ENCODE measurements at regions not wholly inside any gene's neighbourhood (a gene's known extent, or its start where the extent isn't known, plus 50 kb on each side); places are given as distances from the start of the nearest gene placed in this dataset.

GRCh38 chr15:62500325-62500724, 335.2 kb upstream of the C2CD4B start:
- Mint-ChIP-seq H3K36me3 (ENCODE audit: unreplicated experiment) (no peaks in the 10 kb centered on the region), H3K27me3 (ENCODE audit: unreplicated experiment) (no peaks in the 10 kb centered on the region), H3K27ac (ENCODE audit: unreplicated experiment) (no peak overlapping the region), H3K9me3 (ENCODE audit: unreplicated experiment) (no peaks in the 10 kb centered on the region), H3K4me3 (ENCODE audit: unreplicated experiment) (no peak overlapping the region), H3K4me1 (ENCODE audit: unreplicated experiment) (peaks cover 36% of the 10 kb centered on the region)
- TF ChIP-seq CTCF (IDR thresholded peaks at IDR 0.05) = no peak
- DNase-seq (ENCODE audit: extremely low spot score, unreplicated experiment) = no peak

GRCh38 chr15:62502451-62502850, 337.4 kb upstream of the C2CD4B start:
- Mint-ChIP-seq H3K9me3 (ENCODE audit: unreplicated experiment) (no peaks in the 10 kb centered on the region), H3K36me3 (ENCODE audit: unreplicated experiment) (no peaks in the 10 kb centered on the region), H3K27ac (ENCODE audit: unreplicated experiment) (no peak overlapping the region), H3K4me3 (ENCODE audit: unreplicated experiment) (no peak overlapping the region), H3K4me1 (ENCODE audit: unreplicated experiment) (peaks cover 57% of the 10 kb centered on the region), H3K27me3 (ENCODE audit: unreplicated experiment) (no peaks in the 10 kb centered on the region)
- no peak for DNase-seq (ENCODE audit: extremely low spot score, unreplicated experiment)
- no peak for TF ChIP-seq CTCF (IDR thresholded peaks at IDR 0.05)

GRCh38 chr15:62503451-62503850, 338.4 kb upstream of the C2CD4B start:
- Mint-ChIP-seq H3K9me3 (ENCODE audit: unreplicated experiment) (no peaks in the 10 kb centered on the region), H3K4me1 (ENCODE audit: unreplicated experiment) (peaks cover 55% of the 10 kb centered on the region), H3K27ac (ENCODE audit: unreplicated experiment) (no peak overlapping the region), H3K27me3 (ENCODE audit: unreplicated experiment) (no peaks in the 10 kb centered on the region), H3K4me3 (ENCODE audit: unreplicated experiment) (no peak overlapping the region), H3K36me3 (ENCODE audit: unreplicated experiment) (no peaks in the 10 kb centered on the region)
- DNase-seq (ENCODE audit: extremely low spot score, unreplicated experiment) = no peak
- no peak for TF ChIP-seq CTCF (IDR thresholded peaks at IDR 0.05)

- Mint-ChIP-seq H3K36me3 (ENCODE audit: unreplicated experiment) (no peaks in the 10 kb centered on the region), H3K27ac (ENCODE audit: unreplicated experiment) (peak overlapping the region; percentile 54), H3K27me3 (ENCODE audit: unreplicated experiment) (no peaks in the 10 kb centered on the region), H3K4me1 (ENCODE audit: unreplicated experiment) (peaks cover 46% of the 10 kb centered on the region), H3K9me3 (ENCODE audit: unreplicated experiment) (no peaks in the 10 kb centered on the region), H3K4me3 (ENCODE audit: unreplicated experiment) (no peak overlapping the region)
- TF ChIP-seq CTCF (IDR thresholded peaks at IDR 0.05) = no peak
- no peak for DNase-seq (ENCODE audit: extremely low spot score, unreplicated experiment)
These were observed 340.7 kb upstream of the C2CD4B start for GRCh38 chr15:62505762-62506161.

- Mint-ChIP-seq H3K36me3 (ENCODE audit: unreplicated experiment) (no peaks in the 10 kb centered on the region), H3K27me3 (ENCODE audit: unreplicated experiment) (no peaks in the 10 kb centered on the region), H3K27ac (ENCODE audit: unreplicated experiment) (peak overlapping the region; percentile 54), H3K9me3 (ENCODE audit: unreplicated experiment) (no peaks in the 10 kb centered on the region), H3K4me3 (ENCODE audit: unreplicated experiment) (no peak overlapping the region), H3K4me1 (ENCODE audit: unreplicated experiment) (peaks cover 46% of the 10 kb centered on the region)
- TF ChIP-seq CTCF (IDR thresholded peaks at IDR 0.05) = no peak
- no peak for DNase-seq (ENCODE audit: extremely low spot score, unreplicated experiment)
These were observed 341.2 kb upstream of the C2CD4B start for GRCh38 chr15:62506217-62506805.

Measured in osteocyte (in vitro differentiated cells).